ENCODE measurements at regions not wholly inside any gene's neighbourhood (a gene's known extent, or its start where the extent isn't known, plus 50 kb on each side); places are given as distances from the start of the nearest gene placed in this dataset.

DNA sequence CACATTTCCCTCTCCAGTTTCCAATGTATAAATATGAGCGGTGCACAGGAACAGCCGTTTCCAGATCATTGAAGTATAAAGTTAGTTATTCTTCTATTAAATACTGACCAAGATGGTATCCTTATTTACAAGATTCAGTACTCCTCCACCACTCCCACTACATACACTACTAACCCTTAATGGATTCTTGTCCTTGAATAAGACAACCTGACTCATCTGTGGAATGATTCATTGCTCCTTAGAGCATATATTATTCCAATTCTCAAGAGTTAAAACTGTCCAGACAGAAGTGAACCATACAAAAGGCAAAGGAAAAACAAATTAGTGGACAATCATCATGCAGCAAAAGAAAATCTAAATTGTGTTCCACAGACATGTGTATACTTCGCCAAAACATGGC lies 373.3 kb downstream of the IDS start:
- no peak for DNase-seq (ENCODE audit: extremely low spot score)
- POLR2A ChIA-PET, result no interaction called here
- TF ChIP-seq, protein P1, sequence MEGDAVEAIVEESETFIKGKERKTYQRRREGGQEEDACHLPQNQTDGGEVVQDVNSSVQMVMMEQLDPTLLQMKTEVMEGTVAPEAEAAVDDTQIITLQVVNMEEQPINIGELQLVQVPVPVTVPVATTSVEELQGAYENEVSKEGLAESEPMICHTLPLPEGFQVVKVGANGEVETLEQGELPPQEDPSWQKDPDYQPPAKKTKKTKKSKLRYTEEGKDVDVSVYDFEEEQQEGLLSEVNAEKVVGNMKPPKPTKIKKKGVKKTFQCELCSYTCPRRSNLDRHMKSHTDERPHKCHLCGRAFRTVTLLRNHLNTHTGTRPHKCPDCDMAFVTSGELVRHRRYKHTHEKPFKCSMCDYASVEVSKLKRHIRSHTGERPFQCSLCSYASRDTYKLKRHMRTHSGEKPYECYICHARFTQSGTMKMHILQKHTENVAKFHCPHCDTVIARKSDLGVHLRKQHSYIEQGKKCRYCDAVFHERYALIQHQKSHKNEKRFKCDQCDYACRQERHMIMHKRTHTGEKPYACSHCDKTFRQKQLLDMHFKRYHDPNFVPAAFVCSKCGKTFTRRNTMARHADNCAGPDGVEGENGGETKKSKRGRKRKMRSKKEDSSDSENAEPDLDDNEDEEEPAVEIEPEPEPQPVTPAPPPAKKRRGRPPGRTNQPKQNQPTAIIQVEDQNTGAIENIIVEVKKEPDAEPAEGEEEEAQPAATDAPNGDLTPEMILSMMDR (IDR thresholded peaks at IDR 0.05; ENCODE audit: control extremely low read depth, extremely low read depth, low read depth, missing control alignments), result no peak
- CTCF ChIA-PET, result no interaction called here

GRCh38 chrX:149129767-149130166 lies 375.3 kb downstream of the IDS start:
- DNase-seq (ENCODE audit: extremely low spot score), result no peak
- CTCF ChIA-PET, result no interaction called here
- TF ChIP-seq, protein P1 (IDR thresholded peaks at IDR 0.05; ENCODE audit: control extremely low read depth, extremely low read depth, low read depth, missing control alignments), result no peak
- POLR2A ChIA-PET, result no interaction called here

GRCh38 chrX:149124526-149125108 lies 380.5 kb downstream of the IDS start:
- POLR2A ChIA-PET, result no interaction called here
- DNase-seq (ENCODE audit: extremely low spot score), result no peak
- TF ChIP-seq, protein P1 (IDR thresholded peaks at IDR 0.05; ENCODE audit: control extremely low read depth, extremely low read depth, low read depth, missing control alignments), result no peak
- CTCF ChIA-PET, result no interaction called here

DNA sequence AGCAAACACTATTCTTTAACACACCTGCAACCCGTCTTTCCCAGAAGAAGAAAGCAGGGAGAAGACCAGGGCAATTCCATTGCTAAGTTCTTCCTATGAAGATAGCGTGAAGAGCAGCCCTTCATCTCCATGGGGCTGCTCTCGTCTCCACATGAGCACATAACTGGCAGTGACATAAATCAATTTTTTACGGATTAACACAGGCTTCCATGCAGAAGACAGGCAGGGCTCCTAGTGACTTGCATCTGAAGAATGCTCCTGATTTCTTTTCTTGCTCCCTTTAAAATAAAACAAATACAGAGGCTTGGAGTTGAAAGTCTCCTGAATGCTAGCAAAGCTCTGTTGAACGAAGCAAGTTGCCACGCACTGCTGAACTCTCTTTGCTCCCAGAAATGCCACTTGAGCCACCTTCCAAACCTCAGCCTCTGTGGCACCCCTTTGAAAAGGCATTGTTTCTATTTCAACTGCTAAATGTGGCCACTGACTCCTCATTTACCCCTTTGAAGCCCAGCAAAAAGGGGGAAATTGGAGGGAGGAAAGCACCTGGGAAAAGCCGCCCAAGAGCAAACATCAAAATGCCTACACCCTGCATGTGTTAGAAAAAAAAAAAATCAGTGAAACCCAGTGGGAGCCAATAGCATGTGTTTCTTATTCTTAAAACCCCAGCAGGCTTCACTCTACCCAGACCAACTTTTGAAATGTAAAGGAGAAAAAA lies 383.7 kb downstream of the IDS start:
- ChIA-PET POLR2A (no interaction called here), CTCF (interaction anchor here (0.8 kb wide), 1 partner anchor 16 kb away, joined by 3 read pairs; no protein-coding TSS in a partner anchor)
- TF ChIP-seq, protein P1 (IDR thresholded peaks at IDR 0.05; ENCODE audit: control extremely low read depth, extremely low read depth, low read depth, missing control alignments), result no peak
- no peak for DNase-seq (ENCODE audit: extremely low spot score)

DNA sequence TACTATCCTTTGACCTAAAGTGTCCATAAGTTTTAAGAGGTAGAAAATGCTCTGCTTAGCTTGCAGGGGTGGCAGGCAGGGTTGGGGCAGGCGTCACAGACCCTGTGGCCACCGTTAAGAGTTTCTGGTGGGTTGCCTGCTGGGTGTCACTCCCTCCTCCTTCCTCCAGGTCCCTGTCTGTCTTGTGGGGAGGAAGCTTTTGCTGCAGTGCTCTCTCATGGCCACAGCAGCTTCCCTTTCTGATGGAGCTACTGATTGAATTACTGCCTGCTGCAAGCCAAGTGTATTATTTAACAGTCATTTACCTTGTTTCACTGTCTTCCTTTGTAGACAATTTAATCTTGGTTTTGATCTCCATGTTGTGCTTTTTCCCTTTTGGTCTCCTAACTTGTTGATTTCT lies 384.6 kb downstream of the IDS start:
- POLR2A ChIA-PET, result no interaction called here
- CTCF ChIA-PET, result interaction anchor here (0.8 kb wide), 1 partner anchor 15 kb away, joined by 3 read pairs; no protein-coding TSS in a partner anchor
- TF ChIP-seq, protein P1 (IDR thresholded peaks at IDR 0.05; ENCODE audit: control extremely low read depth, extremely low read depth, low read depth, missing control alignments), result no peak

GRCh38 chrX:149114874-149115273 lies 390.2 kb downstream of the IDS start:
- no peak for DNase-seq (ENCODE audit: extremely low spot score)
- ChIA-PET POLR2A (no interaction called here), CTCF (no interaction called here)
- TF ChIP-seq, protein P1 (IDR thresholded peaks at IDR 0.05; ENCODE audit: control extremely low read depth, extremely low read depth, low read depth, missing control alignments), result no peak

More for the DNA sequence above, 384.6 kb downstream of the IDS start:
- no peak for DNase-seq (ENCODE audit: extremely low spot score)
